ENCODE measurements at regions not wholly inside any gene's neighbourhood (a gene's known extent, or its start where the extent isn't known, plus 50 kb on each side); places are given as distances from the start of the nearest gene placed in this dataset.

GRCh38 chr16:27678955-27679354 lies 129.0 kb downstream of the KATNIP start:
- no peaks in the 10 kb centered on the region for H3K4me1 ChIP-seq (ENCODE audit: insufficient read depth, low read length, poor library complexity, severe bottlenecking)
- H3K4me3 ChIP-seq (ENCODE audit: low read depth, low read length, poor library complexity, severe bottlenecking): no peak overlapping the region
- TF ChIP-seq CTCF (conservative IDR thresholded peaks at IDR 0.05; ENCODE audit: low read depth, low read length) (no peak), EZH2 (IDR thresholded peaks at IDR 0.05; ENCODE audit: borderline replicate concordance, low read depth, low read length, poor library complexity, severe bottlenecking) (no peak)
- ChIA-PET CTCF (no interaction called here), POLR2A (ENCODE audit: low non-redundant PET) (no interaction called here)
- no peaks in the 10 kb centered on the region for H3K9me3 ChIP-seq (ENCODE audit: low read depth, low read length, poor library complexity, severe bottlenecking)
- DNase-seq (ENCODE audit: low spot score): no peak
- no peak overlapping the region for H3K27ac ChIP-seq (ENCODE audit: low read depth, low read length, poor library complexity, severe bottlenecking)
- H3K27me3 ChIP-seq (replicated peaks; ENCODE audit: insufficient read depth, low read depth, low read length, poor library complexity): no peaks in the 10 kb centered on the region
- H3K36me3 ChIP-seq (ENCODE audit: insufficient read depth, low read length, poor library complexity, severe bottlenecking): no peaks in the 10 kb centered on the region
- intact Hi-C loops (cut with micrococcal nuclease; ENCODE audit: unreplicated experiment): no loop called here
- BruUV-seq (replicated peaks): no TSS peak

GRCh38 chr16:27679899-27680298 lies 130.0 kb downstream of the KATNIP start:
- no peak for TF ChIP-seq CTCF (conservative IDR thresholded peaks at IDR 0.05; ENCODE audit: low read depth, low read length)
- TF ChIP-seq EZH2 (IDR thresholded peaks at IDR 0.05; ENCODE audit: borderline replicate concordance, low read depth, low read length, poor library complexity, severe bottlenecking): no peak
- BruUV-seq (replicated peaks): no TSS peak
- Histone ChIP-seq H3K36me3 (ENCODE audit: insufficient read depth, low read length, poor library complexity, severe bottlenecking) (no peaks in the 10 kb centered on the region), H3K9me3 (ENCODE audit: low read depth, low read length, poor library complexity, severe bottlenecking) (no peaks in the 10 kb centered on the region), H3K4me1 (ENCODE audit: insufficient read depth, low read length, poor library complexity, severe bottlenecking) (no peaks in the 10 kb centered on the region), H3K4me3 (ENCODE audit: low read depth, low read length, poor library complexity, severe bottlenecking) (no peak overlapping the region), H3K27ac (ENCODE audit: low read depth, low read length, poor library complexity, severe bottlenecking) (no peak overlapping the region), H3K27me3 (replicated peaks; ENCODE audit: insufficient read depth, low read depth, low read length, poor library complexity) (no peaks in the 10 kb centered on the region)
- CTCF ChIA-PET: no interaction called here
- intact Hi-C loops (cut with micrococcal nuclease; ENCODE audit: unreplicated experiment): no loop called here
- DNase-seq (ENCODE audit: low spot score): no peak
- POLR2A ChIA-PET (ENCODE audit: low non-redundant PET): no interaction called here

- no peaks in the 10 kb centered on the region for H3K9me3 ChIP-seq (ENCODE audit: low read depth, low read length, poor library complexity, severe bottlenecking)
- H3K4me1 ChIP-seq (ENCODE audit: insufficient read depth, low read length, poor library complexity, severe bottlenecking): no peaks in the 10 kb centered on the region
- ChIA-PET CTCF (no interaction called here), POLR2A (ENCODE audit: low non-redundant PET) (no interaction called here)
- intact Hi-C loops (cut with micrococcal nuclease; ENCODE audit: unreplicated experiment): no loop called here
- H3K27me3 ChIP-seq (replicated peaks; ENCODE audit: insufficient read depth, low read depth, low read length, poor library complexity): no peaks in the 10 kb centered on the region
- TF ChIP-seq CTCF (conservative IDR thresholded peaks at IDR 0.05; ENCODE audit: low read depth, low read length) (no peak), EZH2 (IDR thresholded peaks at IDR 0.05; ENCODE audit: borderline replicate concordance, low read depth, low read length, poor library complexity, severe bottlenecking) (no peak)
- no peak overlapping the region for H3K4me3 ChIP-seq (ENCODE audit: low read depth, low read length, poor library complexity, severe bottlenecking)
- no peaks in the 10 kb centered on the region for H3K36me3 ChIP-seq (ENCODE audit: insufficient read depth, low read length, poor library complexity, severe bottlenecking)
- no TSS peak for BruUV-seq (replicated peaks)
- no peak overlapping the region for H3K27ac ChIP-seq (ENCODE audit: low read depth, low read length, poor library complexity, severe bottlenecking)
- DNase-seq (ENCODE audit: low spot score): no peak
Measured at GRCh38 chr16:27681681-27682080, 131.7 kb downstream of the KATNIP start.

All from A673 (cell line).